NCI-H1048 (cell line): ENCODE measurements at regions not wholly inside any gene's neighbourhood (a gene's known extent, or its start where the extent isn't known, plus 50 kb on each side); places are given as distances from the start of the nearest gene placed in this dataset.
"Not testable (repeated sequence)": the region's sequence is repeated elsewhere in the genome, so short reads cannot be mapped to it uniquely, and the experiment has no call there.

Experiments used
- DNase-seq: peaks from one replicate; lab custom pipeline; 2025; lab: John Stamatoyannopoulos, UW

GRCh38 chr3:110478377-110479054, 593.1 kb upstream of the NECTIN3 start:
- DNase-seq = no peak

- no peak for DNase-seq
Observed at GRCh38 chr3:110479731-110480130, 591.9 kb upstream of the NECTIN3 start.

GRCh38 chr3:110485389-110485788, 586.2 kb upstream of the NECTIN3 start:
- DNase-seq = no peak

DNA sequence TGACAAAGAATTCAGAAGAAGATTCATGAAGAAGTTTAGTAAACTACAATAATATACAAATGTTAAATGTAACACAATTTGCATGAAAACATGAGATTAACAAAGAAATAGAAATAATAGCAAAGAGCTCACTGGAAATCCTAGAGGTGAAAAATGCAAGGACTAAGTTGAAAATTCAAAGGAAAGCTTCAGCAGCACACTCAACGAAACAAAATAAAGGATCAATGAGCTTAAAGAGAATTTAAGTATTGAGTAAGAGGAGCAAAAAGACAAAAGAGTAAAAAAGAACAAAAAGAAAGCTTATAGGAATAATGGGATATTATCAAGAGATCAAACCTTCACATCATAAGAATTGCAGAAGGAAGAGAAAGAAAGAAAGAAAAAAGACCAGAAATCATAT, 583.8 kb upstream of the NECTIN3 start:
- no peak for DNase-seq

DNA sequence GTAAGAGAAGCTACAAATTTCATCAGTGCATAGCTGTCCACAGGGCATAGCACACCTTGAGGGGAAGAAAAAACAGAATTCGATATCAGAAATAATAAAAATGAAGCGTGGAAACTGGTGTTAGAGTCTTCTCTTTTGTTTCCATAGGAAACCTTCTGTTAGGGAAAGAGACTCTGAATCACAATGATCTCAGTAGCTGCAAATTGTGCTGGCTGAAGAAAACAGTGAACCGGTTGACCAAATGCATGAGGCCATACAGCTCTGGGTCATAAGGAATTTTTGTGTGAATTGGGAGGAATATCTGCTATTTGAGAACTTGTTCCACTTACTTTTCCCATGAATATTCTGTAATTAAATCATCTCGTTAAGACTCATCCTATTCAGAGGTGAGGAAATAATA, 580.2 kb upstream of the NECTIN3 start:
- no peak for DNase-seq

- no peak for DNase-seq
Observed at GRCh38 chr3:110492876-110493275, 578.7 kb upstream of the NECTIN3 start.

GRCh38 chr3:110493438-110494092, 578.1 kb upstream of the NECTIN3 start:
- no peak for DNase-seq

DNA sequence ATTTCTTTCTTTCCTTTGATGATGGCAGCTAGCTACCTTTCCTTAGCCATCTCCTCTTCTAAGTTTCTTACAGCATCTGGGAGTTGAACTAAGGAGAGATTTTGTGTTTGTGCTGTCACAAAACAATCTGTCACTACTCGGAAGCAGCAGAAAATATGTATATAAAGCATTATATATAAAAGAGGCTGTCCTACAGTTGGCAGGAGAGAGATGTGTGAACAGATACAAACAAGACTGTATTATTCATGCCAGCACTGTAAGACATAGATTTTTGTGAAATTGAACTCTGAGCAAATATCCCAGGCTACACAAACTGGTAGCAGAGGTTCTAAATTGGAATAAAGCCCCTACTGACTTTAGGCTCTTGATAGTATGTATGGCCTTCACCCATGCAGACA, 577.5 kb upstream of the NECTIN3 start:
- no peak for DNase-seq

- no peak for DNase-seq
Observed at GRCh38 chr3:110494728-110495127, 576.9 kb upstream of the NECTIN3 start.

- no peak for DNase-seq
Observed at GRCh38 chr3:110495201-110495927, 576.3 kb upstream of the NECTIN3 start.

DNA sequence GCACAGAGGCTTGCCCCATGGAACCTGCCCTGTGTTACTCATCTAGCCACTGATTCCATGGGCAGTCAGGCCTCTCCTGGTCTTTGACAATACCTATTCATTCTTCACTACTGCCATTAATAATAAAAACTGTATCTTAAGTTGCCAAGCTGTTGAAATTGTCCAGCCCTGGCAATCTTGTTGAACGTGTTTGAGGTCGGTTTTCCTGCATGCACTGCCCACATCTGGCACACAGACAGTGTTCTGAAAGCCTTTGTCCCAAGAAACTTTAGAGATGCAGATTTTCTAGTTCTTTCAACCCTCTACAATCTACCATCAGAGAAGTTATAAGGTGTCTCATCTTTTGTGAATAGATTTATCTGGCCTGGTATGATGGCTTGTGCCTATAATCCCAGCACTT, 567.2 kb upstream of the NECTIN3 start:
- DNase-seq = no peak

DNA sequence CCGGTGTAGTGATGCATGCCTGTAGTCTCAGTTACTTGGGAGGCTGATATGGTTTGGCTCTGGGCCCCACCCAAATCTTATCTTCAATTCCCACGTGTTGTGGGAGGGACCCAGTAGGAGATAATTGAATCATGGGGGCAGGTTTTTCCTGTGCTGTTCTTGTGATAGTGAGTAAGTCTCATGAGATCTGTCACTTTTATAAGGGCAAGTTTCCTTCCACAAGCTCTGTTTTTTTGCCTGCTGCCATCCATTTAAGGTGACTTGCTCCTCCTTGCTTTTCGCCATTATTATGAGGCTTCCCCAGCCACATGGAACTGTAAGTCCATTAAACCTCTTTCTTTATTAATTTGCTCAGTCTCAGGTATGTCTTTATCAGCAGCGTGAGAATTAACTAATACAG, 566.7 kb upstream of the NECTIN3 start:
- no peak for DNase-seq

DNA sequence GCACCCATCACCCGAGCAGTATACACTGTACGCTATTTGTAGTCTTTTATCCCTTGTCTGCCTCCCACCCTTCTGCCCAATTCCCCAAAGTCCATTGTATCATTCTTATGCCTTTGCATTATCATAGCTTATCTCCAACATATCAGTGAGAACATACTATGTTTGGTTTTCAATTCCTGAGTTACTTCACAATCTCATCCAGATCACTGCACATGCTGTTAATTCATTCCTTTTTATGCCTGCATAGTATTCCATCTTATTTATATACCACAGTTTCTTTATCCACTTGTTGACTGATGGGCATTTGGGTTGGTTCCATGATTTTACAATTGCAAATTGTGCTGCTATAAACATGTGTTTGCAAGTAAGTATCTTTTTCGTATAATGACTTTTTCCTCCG, 564.7 kb upstream of the NECTIN3 start:
- no peak for DNase-seq

DNA sequence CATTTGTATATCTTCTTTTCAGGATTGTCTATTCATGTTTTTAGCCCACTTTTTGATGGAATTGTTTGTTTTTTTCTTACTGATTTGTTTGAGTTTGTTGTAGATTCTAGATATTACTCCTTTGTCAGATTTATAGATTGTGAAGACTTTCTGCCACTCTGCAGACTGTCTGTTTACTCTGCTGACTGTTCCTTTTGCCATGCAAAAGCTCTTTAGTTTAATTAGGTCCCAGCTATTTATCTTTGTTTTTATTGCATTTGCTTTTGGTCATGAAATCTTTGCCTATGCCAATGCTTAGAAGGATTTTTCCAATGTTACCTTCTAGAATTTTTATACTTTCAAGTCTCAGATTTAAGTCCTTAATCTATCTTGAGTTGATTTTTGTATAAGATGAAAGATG, 564.0 kb upstream of the NECTIN3 start:
- DNase-seq = not testable (repeated sequence)

GRCh38 chr3:110512961-110513360, 558.7 kb upstream of the NECTIN3 start:
- no peak for DNase-seq

DNA sequence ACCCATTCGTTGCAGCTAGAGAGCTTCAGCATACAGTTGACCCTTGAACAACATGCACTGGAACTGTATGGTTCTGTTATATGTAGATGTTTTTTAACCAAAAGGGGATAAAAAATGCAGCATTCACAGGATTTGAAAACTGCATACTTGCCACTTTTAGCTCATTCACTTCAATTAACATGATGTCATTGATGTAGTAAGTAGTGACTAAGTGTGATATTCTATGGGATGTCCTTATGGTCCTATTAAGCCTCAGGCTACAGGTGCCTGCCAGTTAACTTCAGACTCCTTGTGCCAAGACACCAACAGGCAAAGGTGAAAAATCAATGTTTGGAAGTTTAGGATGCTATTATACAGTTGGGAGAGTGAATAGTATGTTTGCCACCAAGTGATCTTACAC, 553.6 kb upstream of the NECTIN3 start:
- DNase-seq = no peak

- DNase-seq = no peak
Observed at GRCh38 chr3:110519071-110519470, 552.5 kb upstream of the NECTIN3 start.

DNA sequence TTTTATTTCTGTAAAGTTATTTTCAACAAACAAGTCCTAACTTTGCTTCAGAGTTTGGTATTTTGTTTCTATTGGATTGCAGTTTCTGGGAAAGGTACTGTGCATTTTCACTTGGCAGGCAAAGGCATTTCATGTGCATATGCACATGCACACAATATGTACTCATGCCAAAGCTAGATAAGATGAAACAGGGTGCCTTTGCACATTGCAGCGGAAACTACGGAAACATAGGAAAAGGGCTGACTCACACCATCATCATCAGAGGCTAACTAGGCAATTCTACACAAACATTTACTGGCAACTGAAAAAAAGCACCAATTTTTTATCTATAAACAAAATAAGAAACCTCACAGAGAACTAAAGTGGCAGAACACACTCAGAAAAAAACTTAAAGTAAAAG, 550.6 kb upstream of the NECTIN3 start:
- no peak for DNase-seq

DNA sequence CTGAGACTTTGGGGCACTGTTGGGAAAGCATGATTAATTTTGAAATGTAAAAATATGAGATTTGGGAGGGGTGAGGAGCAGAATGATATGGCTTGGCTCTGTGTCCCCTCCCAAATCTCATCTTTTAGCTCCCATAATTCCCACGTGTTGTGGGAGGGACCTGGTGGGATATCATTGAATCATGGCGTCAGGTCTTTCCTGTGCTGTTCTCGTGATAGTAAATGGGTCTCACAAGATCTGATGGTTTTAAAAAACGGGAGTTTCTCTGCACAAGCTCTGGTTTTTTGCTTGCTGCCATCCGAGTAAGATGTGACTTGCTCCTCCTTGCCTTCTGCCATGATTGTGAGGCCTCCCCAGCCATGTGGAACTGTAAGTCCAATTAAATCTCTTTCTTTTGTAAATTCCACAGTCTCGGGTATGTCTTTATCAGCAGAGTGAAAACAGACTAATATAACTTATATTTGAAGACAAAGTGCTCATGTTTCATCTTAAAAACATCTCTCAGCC, 546.0 kb upstream of the NECTIN3 start:
- DNase-seq = not testable (repeated sequence)

DNA sequence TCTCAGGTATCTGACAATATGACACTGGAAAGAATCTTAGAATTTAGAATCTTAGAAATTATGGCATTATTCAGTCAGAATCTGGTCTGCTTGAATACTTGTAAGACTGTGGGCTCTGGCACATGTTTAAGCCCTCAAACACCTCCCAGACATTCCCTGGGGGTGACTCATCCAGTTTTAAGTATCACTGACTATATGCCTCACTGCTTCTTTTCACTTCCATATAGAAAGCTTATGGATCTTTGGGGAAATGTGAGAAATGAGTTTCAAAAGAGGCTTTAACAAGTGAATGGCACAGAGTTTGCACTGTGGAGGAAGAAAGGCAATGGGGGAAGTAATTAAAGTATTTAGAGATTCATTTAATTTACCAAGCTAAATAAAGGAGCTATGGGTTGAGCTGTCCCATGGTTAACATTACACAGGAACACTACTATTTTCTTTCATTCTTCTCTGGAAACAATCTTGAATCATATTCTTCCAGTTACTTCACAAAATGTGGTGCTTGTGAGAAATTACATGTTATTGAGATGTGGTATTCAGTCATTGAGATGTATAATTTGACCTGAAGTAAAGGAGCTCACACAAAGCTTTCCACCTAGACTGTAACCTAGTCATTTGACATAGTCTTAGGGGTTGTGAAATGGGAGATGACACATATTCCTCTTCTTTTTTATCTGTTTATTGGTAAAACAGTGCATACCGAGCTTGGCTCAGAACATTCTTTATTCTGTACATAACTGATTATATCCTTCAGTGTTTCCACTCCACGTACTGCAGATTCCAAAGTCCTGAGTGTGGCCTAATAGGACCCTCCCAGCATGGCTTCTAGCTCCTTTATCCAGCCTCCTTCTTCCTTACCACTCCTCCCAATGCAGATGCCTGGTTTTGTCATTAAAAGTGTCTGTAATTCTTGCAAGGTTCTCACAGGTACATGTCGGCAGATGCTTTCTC, 544.6 kb upstream of the NECTIN3 start:
- no peak for DNase-seq

DNA sequence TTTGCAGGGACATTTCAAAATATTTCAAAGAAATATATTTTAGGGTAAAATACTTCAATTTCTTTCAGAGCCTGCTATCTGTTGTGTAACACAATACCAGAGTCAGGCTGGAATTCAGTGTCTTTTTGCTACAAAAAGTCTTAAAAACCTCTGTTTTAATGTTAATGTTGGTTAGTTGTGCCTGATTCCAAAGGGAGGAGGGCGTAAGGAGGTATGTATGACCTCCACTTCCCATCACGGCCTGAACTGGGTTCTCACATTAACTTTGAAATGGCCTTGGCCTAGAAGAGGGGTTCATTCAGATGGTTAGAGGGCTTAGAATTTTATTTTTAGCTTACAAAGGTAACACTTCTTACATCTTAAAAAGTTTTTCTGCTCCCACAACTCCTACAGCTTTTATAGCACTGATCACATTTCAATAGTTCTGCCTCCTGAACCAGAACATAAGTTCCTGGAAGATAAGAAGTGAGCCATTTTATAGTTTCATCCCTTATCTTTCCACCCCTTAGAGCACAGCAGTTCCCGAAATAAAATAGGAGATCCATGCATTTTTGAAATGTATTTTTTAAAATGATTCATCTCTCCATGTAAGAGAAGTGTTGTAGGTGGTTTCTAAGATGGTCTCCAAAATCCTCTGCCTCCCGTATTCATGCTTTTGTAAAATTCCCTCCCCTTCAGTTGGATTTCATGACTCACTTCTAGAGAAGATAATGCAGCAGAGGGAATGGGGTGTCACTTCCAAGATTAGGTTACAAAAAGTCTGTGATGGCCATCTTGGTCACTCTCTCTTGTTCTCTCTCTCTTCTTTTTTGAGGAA, 543.1 kb upstream of the NECTIN3 start:
- no peak for DNase-seq
